ENCODE measurements at regions not wholly inside any gene's neighbourhood (a gene's known extent, or its start where the extent isn't known, plus 50 kb on each side); places are given as distances from the start of the nearest gene placed in this dataset.
"Not testable (repeated sequence)": the region's sequence is repeated elsewhere in the genome, so short reads cannot be mapped to it uniquely, and the experiment has no call there.

- no peak for DNase-seq (ENCODE audit: low read depth)
Observed at GRCh38 chr11:130672911-130673310, 224.5 kb downstream of the ADAMTS15 start.

DNA sequence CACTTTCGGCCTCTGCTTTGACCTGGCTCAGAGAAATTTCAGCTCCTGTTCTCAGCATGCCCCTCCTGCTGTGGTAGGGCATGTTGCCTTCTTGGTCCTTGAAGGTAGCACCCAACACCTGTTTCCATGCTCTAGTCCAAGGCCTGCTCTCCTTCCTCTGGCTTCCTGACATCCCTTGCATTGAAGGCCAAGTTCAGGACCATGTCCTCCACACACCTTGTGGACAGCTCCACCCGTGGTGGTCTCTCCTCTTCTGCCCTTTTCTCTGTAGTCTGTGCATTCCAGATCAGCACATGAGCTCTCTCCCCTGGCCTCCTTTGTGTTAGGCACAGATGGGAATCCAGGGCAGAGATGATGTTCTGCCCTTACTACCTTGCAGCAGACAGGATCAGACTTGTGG lies 225.3 kb downstream of the ADAMTS15 start:
- DNase-seq (ENCODE audit: low read depth), result no peak

- DNase-seq (ENCODE audit: low read depth), result no peak
Observed at GRCh38 chr11:130674686-130675308, 226.4 kb downstream of the ADAMTS15 start.

DNA sequence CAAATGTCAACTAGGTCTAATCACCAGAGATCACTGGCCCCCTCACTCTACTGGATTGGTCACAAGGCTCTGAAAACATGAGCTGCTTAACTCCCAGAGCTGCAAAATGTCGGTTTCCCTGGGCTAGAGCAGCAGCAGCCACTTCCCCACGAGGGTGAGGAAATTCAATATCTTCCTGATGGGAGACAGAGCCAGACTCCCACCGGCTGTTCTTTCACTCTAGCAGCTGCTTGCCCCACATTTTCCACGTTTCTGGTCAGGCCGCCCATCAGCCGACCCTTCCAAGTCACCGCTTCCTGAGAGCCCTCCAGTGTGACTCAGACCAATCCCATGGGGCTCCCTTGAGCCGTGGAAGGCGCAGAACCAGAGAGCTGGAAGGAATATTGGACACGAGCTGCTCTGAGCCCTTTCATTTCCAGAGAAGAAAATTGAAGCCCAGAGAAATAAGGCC lies 227.0 kb downstream of the ADAMTS15 start:
- DNase-seq (ENCODE audit: low read depth), result peak; percentile 25

- DNase-seq (ENCODE audit: low read depth), result no peak
Observed at GRCh38 chr11:130675917-130676316, 227.5 kb downstream of the ADAMTS15 start.

GRCh38 chr11:130677486-130678153 lies 229.2 kb downstream of the ADAMTS15 start:
- peak; percentile 85 for DNase-seq (ENCODE audit: low read depth)

- DNase-seq (ENCODE audit: low read depth), result no peak
Observed at GRCh38 chr11:130679247-130679646, 230.8 kb downstream of the ADAMTS15 start.

DNA sequence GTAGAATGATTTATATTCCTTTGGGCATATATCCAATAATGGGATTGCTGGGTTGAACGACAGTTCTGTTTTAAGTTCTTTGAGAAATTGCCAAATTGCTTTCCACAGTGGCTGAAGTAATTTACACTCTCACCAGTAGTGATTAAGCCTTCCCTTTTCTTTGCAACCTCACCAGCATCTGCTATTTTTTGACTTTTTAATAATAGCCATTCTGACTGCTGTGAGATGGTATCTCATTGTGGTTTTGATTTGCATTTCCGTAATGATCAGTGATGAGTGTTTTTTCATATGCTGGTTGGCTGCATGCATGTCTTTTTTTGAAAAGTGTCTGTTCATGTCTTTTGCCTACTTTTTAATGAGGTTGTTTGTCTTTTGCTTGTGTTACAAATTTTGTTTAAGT lies 233.8 kb downstream of the SNX19 start:
- not testable (repeated sequence) for DNase-seq (ENCODE audit: low read depth)

GRCh38 chr11:130689222-130689908 lies 226.9 kb downstream of the SNX19 start:
- DNase-seq (ENCODE audit: low read depth), result no peak

GRCh38 chr11:130691581-130691980 lies 224.7 kb downstream of the SNX19 start:
- no peak for DNase-seq (ENCODE audit: low read depth)

DNA sequence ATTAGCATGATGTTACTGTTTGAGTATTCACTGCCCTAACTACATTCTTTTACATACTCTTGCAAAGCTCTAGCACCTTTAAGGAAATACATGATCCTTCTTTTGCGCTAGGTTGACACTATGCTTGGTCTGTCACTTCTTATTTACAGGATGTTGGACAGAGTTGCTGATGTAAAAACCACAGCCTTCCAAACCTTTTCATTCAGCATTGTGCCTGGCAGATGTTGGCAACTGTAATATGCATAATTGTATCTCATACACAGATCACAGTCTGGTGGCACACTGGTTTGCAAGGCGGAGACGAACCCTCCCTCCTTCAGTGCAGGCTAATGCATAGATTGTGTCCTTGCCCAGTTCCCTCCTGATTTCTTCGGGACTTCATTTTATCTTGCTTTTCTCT lies 224.1 kb downstream of the SNX19 start:
- no peak for DNase-seq (ENCODE audit: low read depth)

- DNase-seq (ENCODE audit: low read depth), result no peak
Observed at GRCh38 chr11:130693543-130693942, 222.7 kb downstream of the SNX19 start.

GRCh38 chr11:130694488-130695045 lies 221.7 kb downstream of the SNX19 start:
- no peak for DNase-seq (ENCODE audit: low read depth)

DNA sequence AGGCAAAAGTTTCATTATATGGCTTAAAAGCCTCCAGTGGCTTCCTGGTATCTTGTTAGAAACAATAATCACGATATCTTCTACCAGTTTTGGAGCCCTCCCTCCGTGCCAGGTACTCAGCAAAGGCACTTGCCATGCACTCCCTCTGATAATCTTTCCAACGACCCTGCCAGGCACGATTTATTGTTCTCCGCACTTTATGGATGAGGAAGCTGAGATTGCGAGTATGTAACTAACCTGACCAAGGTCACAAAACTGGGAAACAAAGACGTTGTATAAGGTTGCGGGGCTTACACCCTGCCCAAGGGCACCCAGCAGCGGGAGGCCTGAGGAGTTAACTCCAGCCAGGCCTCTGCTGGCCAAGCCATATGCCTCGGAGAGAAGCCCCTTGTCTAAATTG lies 218.1 kb downstream of the SNX19 start:
- DNase-seq (ENCODE audit: low read depth), result no peak

- no peak for DNase-seq (ENCODE audit: low read depth)
Observed at GRCh38 chr11:130699561-130699960, 216.7 kb downstream of the SNX19 start.

DNA sequence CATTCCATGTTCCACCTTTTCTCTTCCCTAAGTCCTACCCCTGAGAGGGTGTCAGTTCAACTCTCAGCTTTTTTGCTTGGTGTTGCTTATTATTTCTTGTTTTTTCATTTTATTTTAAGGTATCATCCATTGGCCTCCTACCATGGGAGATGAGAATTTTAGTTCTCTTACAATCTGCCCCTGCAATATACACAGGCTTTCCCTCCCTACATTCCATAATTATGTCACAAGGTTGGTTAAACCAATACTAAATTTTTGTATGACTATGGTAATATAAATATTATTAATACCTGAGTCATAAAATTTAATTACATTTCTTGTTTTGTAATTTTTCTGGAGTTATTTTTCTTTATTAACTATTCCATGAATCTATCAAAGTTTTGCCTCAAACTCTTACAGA lies 216.2 kb downstream of the SNX19 start:
- DNase-seq (ENCODE audit: low read depth), result no peak

GRCh38 chr11:130703489-130704190 lies 212.6 kb downstream of the SNX19 start:
- DNase-seq (ENCODE audit: low read depth), result no peak

GRCh38 chr11:130705670-130706421 lies 210.4 kb downstream of the SNX19 start:
- no peak for DNase-seq (ENCODE audit: low read depth)

DNA sequence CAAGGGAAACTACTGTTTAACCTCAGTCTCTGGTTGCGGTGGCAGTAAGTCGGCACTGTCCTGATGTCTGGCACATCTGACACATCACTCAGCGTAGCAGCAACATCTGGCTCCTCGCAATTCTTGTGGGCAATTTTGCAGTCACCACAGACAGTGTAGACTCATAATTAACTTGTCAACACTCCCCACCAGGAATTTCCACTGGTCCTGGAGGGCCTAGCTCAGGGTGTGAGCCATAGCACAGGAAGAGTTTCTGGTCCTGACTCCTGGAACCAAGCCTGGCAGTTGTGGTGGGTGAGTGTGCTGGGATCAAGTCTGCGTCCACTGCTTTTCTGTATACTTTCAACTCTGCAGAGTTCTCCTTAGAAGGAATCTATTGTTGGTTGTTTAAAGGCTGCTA lies 209.7 kb downstream of the SNX19 start:
- DNase-seq (ENCODE audit: low read depth), result peak; percentile 37

DNA sequence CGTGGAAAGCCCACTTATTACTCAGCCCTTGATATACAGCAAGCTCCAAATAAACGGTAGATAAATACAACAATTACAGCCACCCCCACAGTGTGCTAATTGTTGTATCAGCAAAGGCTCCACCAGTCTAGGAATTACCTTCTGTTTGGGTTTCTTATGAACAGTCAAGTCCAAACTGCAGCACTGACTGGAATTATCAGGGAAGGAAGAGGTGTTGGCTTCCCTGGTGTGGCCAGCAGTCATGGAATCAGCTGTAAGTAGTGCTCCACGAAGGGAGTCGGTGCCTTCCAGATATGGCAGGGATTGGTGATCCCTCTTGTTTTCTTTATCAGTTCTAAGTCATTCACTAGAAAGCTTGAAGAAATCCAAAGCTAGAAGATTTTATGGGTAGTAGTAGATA lies 209.1 kb downstream of the SNX19 start:
- DNase-seq (ENCODE audit: low read depth), result no peak

DNA sequence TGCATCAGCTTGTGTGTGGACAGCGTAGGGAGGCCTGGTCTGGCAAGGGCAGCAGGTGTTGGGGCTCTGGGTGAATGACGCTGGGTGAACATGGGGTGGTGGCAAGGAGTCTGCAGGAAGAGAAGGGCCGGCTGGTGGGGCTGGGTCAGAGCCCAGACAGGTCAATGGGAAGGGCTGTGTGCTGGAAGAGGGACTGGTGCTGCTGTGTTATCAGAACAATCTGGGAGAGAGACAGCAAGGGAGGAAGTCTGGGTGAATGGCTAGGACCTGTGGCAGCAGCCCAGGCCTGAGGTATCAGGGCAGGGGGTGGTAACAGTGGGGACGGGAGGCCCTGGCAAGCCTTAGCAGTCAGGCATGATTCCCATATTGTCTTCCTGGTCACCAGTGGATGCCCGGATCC lies 206.7 kb downstream of the SNX19 start:
- DNase-seq (ENCODE audit: low read depth), result no peak

Data from HT1080 (cell line).